CD14-positive monocyte (primary cell): ENCODE measurements at regions not wholly inside any gene's neighbourhood (a gene's known extent, or its start where the extent isn't known, plus 50 kb on each side); places are given as distances from the start of the nearest gene placed in this dataset.

Experiments
- DNase-seq, 3 donors: peaks; one replicate each; pipeline ENCODE4 v3.0.0-alpha.2; 2011 to 2022
- H2AFZ ChIP-seq: 2 replicates; pipeline ENCODE4 v1.6.0; 2012; ENCODE audit warnings: mild to moderate bottlenecking, low read depth, low read length, inconsistent platforms; ENCODE audit not compliant: insufficient read depth, poor library complexity, severe bottlenecking
- H3K27ac ChIP-seq, 2 donors: 1 replicate in 1 of 2; 2 replicates in 1 of 2; pipeline ENCODE4 v1.5.1; 2012 to 2013; ENCODE audit warnings: low read length in 2 of 2, control low read depth in 1 of 2, inconsistent platforms in 1 of 2, low read depth in 1 of 2, mild to moderate bottlenecking in 1 of 2
- H3K27me3 ChIP-seq, 2 donors: one replicate each; pipeline versions ENCODE4 v1.6.0 to v1.6.1; 2011 to 2013; ENCODE audit warnings: low read length in 2 of 2; ENCODE audit not compliant: control insufficient read depth in 2 of 2, insufficient read depth in 2 of 2
- H3K36me3 ChIP-seq, 2 donors: replicated peaks in 1 of 2; 1 replicate in 1 of 2; 2 replicates in 1 of 2; pipeline versions ENCODE4 v1.5.1 to v1.6.1; 2012 to 2013; ENCODE audit warnings: low read length in 2 of 2, control low read depth in 1 of 2, inconsistent platforms in 1 of 2, mild to moderate bottlenecking in 1 of 2; ENCODE audit not compliant: insufficient read depth in 2 of 2, control insufficient read depth in 1 of 2
- H3K4me1 ChIP-seq, 2 donors: 1 replicate in 1 of 2; 2 replicates in 1 of 2; pipeline versions ENCODE4 v1.5.1 to v1.6.1; 2012 to 2013; ENCODE audit warnings: low read length in 2 of 2, control low read depth in 1 of 2, inconsistent platforms in 1 of 2, mild to moderate bottlenecking in 1 of 2, moderate library complexity in 1 of 2; ENCODE audit not compliant: insufficient read depth in 2 of 2, control insufficient read depth in 1 of 2
- H3K4me2 ChIP-seq: replicated peaks from 2 replicates; pipeline ENCODE3; 2012; ENCODE audit warnings: low read length, moderate library complexity, mild to moderate bottlenecking; ENCODE audit not compliant: poor library complexity, severe bottlenecking; ENCODE audit errors: extremely low read depth
- H3K4me3 ChIP-seq, 3 experiments: fragments of 200-600 bp in 1 of 3; sonication (generic) in 1 of 3; replicated peaks in 1 of 3; 1 replicate in 2 of 3; 2 replicates in 1 of 3; pipeline ENCODE4 v1.5.1; 2011 to 2013; ENCODE audit warnings: low read length in 3 of 3, mild to moderate bottlenecking in 3 of 3, control low read depth in 2 of 3, low read depth in 2 of 3, inconsistent platforms in 1 of 3, moderate library complexity in 1 of 3
- H3K79me2 ChIP-seq: 2 replicates; pipeline ENCODE4 v1.6.0; 2012; ENCODE audit warnings: mild to moderate bottlenecking, control low read depth, inconsistent platforms, low read length, moderate library complexity; ENCODE audit not compliant: insufficient read depth
- H3K9ac ChIP-seq: 2 replicates; pipeline ENCODE4 v1.6.0; 2017; ENCODE audit warnings: low read length, mild to moderate bottlenecking; ENCODE audit not compliant: insufficient read depth, poor library complexity, severe bottlenecking
- H3K9me3 ChIP-seq, 2 donors: replicated peaks in 1 of 2; 1 replicate in 1 of 2; 2 replicates in 1 of 2; pipeline versions ENCODE4 v1.5.1 to v1.6.1; 2012 to 2013; ENCODE audit warnings: low read length in 2 of 2, control low read depth in 1 of 2; ENCODE audit not compliant: control insufficient read depth in 1 of 2, insufficient read depth in 1 of 2
- H4K20me1 ChIP-seq: 2 replicates; pipeline ENCODE4 v1.6.0; 2012; ENCODE audit warnings: mild to moderate bottlenecking, low read length, control low read depth, moderate library complexity; ENCODE audit not compliant: insufficient read depth
- H3K27ac Mint-ChIP-seq, 7 donors: one replicate each; pipeline ENCODE4 v1.8.0; 2020; ENCODE audit warnings: mild to moderate bottlenecking in 7 of 7, mixed read lengths in 7 of 7, moderate library complexity in 6 of 7, inconsistent platforms in 2 of 7
- H3K27me3 Mint-ChIP-seq, 3 donors: one replicate each; pipeline ENCODE4 v1.8.0; 2021 to 2022; ENCODE audit warnings: low read depth in 3 of 3, mild to moderate bottlenecking in 3 of 3, mixed read lengths in 3 of 3, moderate library complexity in 3 of 3, inconsistent platforms in 1 of 3
- H3K36me3 Mint-ChIP-seq, 2 donors: one replicate each; pipeline ENCODE4 v1.8.0; 2020; ENCODE audit warnings: mixed read lengths in 2 of 2, inconsistent platforms in 1 of 2, mild to moderate bottlenecking in 1 of 2
- H3K4me1 Mint-ChIP-seq: one replicate; pipeline ENCODE4 v1.8.0; 2020; ENCODE audit warnings: mild to moderate bottlenecking, mixed read lengths
- H3K4me3 Mint-ChIP-seq, 2 donors: one replicate each; pipeline ENCODE4 v1.8.0; 2020; ENCODE audit warnings: mild to moderate bottlenecking in 2 of 2, mixed read lengths in 2 of 2, moderate library complexity in 1 of 2
- H3K9me3 Mint-ChIP-seq, 7 donors: one replicate each; pipeline ENCODE4 v1.8.0; 2020 to 2022; ENCODE audit warnings: mixed read lengths in 7 of 7, mild to moderate bottlenecking in 6 of 7, moderate library complexity in 6 of 7, inconsistent platforms in 2 of 7
- WGBS: methylation state at CpG from one replicate; pipeline ENCODE4 v1.1.5; 2013; ENCODE audit warnings: missing lambda C conversion rate; ENCODE audit not compliant: insufficient coverage; 5-methylcytosine and 5-hydroxymethylcytosine counted together
- intact Hi-C, 2 donors: fragments of 100-400 bp; cut with micrococcal nuclease; formaldehyde crosslinking; loops; one replicate each; pipeline versions ENCODE4 v1.15.0 to v1.15.1; 2023
- TF ChIP-seq, protein P1 (sequence below): fragments of 200-600 bp; IDR thresholded peaks from one replicate; pipeline ENCODE4 v1.8.0; 2022; ENCODE audit warnings: antibody characterized with exemption, mild to moderate bottlenecking

DNA sequence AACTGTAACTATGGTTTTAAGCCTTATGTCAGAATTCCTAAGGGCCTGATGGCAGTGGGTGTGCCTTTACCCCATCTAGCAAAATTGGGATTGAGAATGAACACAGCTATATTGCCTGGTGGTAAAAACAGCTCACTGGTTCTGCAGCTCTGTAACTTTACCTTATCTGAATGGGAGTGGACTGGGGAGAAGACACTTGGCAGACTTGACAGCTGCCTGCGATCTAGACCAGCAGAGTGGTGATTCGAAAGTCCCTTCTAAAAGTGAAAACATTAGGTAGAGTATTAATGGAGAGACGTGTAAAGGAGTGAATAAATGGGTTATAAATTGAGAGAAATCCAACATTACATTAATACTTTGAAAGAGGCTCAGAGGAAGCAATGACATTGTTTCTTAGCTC, 289.1 kb upstream of the EDIL3 start:
- H3K27me3 ChIP-seq: no peaks in the 10 kb centered on the region
- H3K27ac ChIP-seq: no peak overlapping the region
- Mint-ChIP-seq H3K4me3 (no peak overlapping the region), H3K4me1 (no peaks in the 10 kb centered on the region), H3K27me3 (peaks cover 0 to 2% (median 0%) of the 10 kb centered on the region in 3 donors), H3K36me3 (no peaks in the 10 kb centered on the region), H3K27ac (peak overlapping the region in 1 of 7 donors; percentile 58), H3K9me3 (peaks cover 3 to 31% (median 12%) of the 10 kb centered on the region in 7 donors)
- intact Hi-C loops: no loop called here
- DNase-seq: no peak
- TF ChIP-seq, protein P1, sequence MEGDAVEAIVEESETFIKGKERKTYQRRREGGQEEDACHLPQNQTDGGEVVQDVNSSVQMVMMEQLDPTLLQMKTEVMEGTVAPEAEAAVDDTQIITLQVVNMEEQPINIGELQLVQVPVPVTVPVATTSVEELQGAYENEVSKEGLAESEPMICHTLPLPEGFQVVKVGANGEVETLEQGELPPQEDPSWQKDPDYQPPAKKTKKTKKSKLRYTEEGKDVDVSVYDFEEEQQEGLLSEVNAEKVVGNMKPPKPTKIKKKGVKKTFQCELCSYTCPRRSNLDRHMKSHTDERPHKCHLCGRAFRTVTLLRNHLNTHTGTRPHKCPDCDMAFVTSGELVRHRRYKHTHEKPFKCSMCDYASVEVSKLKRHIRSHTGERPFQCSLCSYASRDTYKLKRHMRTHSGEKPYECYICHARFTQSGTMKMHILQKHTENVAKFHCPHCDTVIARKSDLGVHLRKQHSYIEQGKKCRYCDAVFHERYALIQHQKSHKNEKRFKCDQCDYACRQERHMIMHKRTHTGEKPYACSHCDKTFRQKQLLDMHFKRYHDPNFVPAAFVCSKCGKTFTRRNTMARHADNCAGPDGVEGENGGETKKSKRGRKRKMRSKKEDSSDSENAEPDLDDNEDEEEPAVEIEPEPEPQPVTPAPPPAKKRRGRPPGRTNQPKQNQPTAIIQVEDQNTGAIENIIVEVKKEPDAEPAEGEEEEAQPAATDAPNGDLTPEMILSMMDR: no peak
- no peak overlapping the region for H3K4me3 ChIP-seq
- H3K4me1 ChIP-seq: no peaks in the 10 kb centered on the region
- H3K36me3 ChIP-seq: no peaks in the 10 kb centered on the region
- no peak overlapping the region for H2AFZ ChIP-seq
- WGBS: 83% methylated on average over 2 of the region's 3 CpGs
- H4K20me1 ChIP-seq: no peaks in the 10 kb centered on the region
- H3K9ac ChIP-seq: no peak overlapping the region
- H3K79me2 ChIP-seq: no peaks in the 10 kb centered on the region
- H3K4me2 ChIP-seq: no peak overlapping the region
- H3K9me3 ChIP-seq: peaks cover 12 to 22% of the 10 kb centered on the region in 2 donors

DNA sequence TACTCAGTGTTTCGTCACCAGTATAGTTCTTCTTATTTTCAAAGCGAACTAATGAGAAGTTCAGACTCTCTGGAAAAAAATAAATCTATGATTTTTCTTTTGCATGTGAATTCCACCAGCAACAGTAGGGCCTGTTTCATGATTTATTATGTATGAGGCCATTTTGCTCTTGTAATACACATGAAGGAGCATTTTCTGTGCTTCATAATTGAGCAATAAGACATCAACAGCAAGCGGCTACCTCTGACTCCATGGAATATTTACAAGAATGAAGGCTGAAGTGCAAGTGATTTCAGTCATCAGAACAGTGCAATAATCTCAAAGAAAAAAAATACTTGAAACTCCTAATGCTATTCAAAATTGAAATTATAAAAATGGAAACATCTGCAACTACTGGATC, 282.9 kb upstream of the EDIL3 start:
- no peaks in the 10 kb centered on the region for H3K27me3 ChIP-seq
- Mint-ChIP-seq H3K36me3 (no peaks in the 10 kb centered on the region), H3K9me3 (peaks cover 5 to 22% (median 18%) of the 10 kb centered on the region in 7 donors), H3K27ac (no peak overlapping the region), H3K4me3 (no peak overlapping the region), H3K4me1 (no peaks in the 10 kb centered on the region), H3K27me3 (peaks cover 0 to 2% (median 0%) of the 10 kb centered on the region in 3 donors)
- no peaks in the 10 kb centered on the region for H3K36me3 ChIP-seq
- no peak overlapping the region for H3K27ac ChIP-seq
- no peak overlapping the region for H3K4me2 ChIP-seq
- no peak overlapping the region for H3K4me3 ChIP-seq
- H3K9ac ChIP-seq: no peak overlapping the region
- no CpG with 5 or more reads among the region's 3 CpGs for WGBS
- intact Hi-C loops: no loop called here
- no peaks in the 10 kb centered on the region for H3K79me2 ChIP-seq
- DNase-seq: no peak
- peaks cover 18 to 22% of the 10 kb centered on the region in 2 donors for H3K9me3 ChIP-seq
- no peaks in the 10 kb centered on the region for H4K20me1 ChIP-seq
- no peaks in the 10 kb centered on the region for H3K4me1 ChIP-seq
- TF ChIP-seq, protein P1: no peak
- H2AFZ ChIP-seq: no peak overlapping the region
